HG03064 (cell line): ENCODE measurements at regions not wholly inside any gene's neighbourhood (a gene's known extent, or its start where the extent isn't known, plus 50 kb on each side); places are given as distances from the start of the nearest gene placed in this dataset.

Experiments
- ATAC-seq: cut with Tn5 transposase; IDR thresholded peaks from one replicate; pipeline ENCODE4 v1.9.1; 2021; ENCODE audit warnings: low read depth; ENCODE audit not compliant: unreplicated experiment

DNA sequence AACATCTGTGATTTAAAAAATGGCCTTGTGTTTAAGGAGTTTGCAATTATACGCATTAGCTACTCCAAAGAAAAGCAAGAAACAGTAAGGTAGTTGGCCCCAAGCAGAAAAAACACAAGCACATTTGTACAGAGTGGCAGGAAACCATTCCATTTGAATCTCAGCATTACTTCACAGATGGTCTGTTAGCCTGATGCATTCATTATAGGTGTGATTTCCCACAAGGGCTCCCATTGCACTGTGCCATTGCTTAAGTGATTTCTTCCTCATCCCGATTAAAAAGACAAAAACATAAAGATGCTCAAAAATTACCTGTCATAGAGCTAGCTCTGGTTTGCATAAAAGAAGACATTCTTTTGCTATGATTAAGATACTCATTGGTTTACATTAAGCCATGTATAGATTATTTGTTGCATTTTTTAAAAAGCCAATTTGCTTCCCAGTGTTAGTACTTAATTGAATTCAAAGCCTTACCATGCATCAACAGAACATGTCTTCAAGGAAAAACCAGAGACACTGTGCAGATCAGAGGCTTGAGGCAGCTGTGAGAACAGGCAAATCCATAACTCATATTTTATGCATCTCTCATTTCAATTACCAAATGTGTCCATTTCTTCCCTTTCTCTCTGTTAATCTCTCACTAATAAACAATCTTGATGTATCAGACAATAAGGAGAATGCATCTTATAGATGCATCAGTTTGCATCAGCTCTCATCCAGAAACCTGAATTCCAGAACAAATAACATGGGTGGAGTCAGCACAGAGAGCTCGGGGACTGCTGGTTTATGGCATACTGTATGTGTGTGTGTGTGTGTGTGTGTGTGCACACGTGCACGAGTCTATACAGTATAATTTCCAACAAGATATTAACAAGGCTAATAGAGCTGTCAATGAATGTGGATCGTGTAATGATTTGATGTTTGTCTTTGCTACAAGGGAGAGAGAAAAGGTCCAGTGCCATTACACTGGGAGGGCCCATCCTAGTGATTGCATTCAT lies 558.6 kb upstream of the HS6ST1 start:
- ATAC-seq, result no peak

DNA sequence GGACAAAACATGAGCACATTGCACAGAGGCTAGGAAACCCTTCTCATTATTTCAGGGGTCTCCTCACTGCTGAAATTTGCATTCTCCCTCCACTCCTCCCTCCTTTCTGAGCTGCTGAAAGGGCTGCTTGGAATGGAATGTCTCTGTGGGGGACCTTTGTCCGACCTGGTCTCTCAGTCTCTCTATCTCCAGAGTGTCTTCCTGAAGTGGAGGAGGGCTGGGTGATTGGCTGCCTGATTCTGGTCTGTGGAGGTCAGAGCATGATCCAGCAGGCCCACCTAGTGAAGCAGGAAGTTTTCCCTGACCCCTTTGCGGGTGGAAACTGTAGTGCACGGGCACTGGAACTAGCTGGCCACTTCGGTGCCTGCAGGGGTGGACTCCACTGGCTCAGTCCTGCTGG lies 560.5 kb upstream of the HS6ST1 start:
- no peak for ATAC-seq

DNA sequence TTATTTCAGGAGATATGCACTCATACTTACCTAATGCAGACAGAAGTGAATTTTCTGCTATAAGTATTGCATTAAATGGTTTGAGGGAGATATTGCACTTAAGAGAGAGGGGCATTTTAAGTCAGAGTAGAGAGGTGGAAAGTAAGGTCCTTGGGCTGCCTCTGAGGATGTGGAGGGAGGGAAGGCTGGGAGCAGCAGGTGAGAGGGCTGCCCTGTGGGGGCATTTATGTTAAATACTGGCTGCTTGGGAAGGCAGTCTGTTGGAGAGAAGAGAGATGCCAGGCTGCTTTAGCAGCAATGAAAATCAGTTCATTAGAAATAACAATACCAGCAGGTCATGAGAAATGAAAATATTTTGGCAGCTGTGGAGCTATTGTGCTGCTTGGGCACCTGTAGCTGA lies 576.2 kb upstream of the HS6ST1 start:
- ATAC-seq, result no peak

DNA sequence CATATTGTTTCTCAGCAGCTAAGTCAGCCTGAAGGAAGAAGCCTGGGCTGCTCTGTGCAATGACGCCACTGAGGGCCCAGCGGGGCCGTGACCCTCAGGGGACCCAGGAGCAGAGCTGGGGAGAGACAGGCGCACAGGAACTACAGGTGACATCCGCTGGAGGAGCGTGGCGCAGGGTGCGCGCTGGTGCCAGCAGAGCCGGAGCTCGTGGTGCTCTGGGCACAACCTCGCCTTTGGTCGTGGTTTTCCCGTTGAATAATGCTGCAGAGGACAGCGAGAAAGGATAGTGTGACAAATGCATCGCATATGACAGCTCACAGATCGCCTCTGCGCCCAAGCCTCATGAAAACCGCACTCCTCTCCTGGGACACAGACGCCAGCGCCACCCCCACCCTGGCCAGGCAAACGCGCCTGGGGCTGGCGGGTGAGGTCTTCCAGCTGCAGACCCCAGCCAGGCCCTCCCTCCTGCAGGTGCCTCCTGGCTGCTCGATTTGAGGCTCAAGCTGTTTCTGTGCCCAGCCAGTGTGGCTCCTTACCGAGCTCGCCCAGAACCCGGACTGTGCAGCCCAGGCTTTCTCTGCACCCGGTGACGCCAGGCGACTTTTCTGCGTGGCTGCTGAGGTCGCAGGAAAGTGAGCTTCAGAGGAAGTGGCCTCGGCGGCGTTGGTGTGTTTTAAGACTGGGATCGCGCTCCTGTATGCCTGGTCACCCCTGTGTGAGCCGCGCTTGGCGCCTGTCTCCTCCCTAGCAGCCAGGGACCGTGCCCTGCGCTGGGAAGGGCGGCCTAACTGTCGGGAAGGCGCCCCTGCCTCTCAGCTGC lies 583.1 kb upstream of the HS6ST1 start:
- ATAC-seq, result no peak

DNA sequence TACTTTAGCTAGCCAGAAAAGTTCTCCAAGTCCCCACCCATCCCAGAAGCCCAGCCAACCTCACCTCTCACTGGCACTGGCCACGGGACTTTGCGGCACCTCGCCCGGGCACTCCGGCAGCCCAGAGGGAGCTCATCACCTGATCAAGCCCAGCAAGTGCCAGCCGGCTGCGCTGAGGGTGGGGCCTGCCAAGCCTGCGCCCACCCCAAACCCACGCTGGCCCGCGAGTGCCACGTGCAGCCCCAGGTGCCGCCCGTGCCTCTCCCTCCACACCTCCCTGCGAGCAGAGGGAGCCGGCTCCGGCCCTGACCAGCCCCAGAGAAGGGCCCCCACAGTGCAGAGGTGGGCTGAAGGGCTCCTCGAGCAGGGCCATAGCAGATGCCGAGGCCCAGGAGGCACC lies 585.0 kb upstream of the HS6ST1 start:
- ATAC-seq, result no peak

DNA sequence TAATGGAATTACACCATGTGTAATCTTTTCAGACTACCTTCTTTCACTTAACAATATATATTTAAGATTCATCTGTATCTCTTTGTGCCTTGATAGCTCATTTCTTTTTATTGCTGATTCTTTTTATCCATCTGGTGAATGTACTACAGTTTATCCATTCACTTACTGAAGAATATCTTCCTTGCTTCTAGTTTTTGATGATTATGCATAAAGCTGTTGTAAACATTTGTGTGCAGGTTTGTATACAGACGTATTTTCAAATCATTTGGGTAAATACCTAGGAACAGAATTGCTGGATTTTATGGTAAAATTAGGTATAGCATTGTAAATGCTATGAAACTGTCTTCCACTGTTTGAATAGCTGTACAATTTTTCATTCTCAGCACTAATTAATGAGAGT lies 592.6 kb upstream of the HS6ST1 start:
- no peak for ATAC-seq

GRCh38 chr2:128914320-128914719 lies 595.7 kb upstream of the HS6ST1 start:
- no peak for ATAC-seq

DNA sequence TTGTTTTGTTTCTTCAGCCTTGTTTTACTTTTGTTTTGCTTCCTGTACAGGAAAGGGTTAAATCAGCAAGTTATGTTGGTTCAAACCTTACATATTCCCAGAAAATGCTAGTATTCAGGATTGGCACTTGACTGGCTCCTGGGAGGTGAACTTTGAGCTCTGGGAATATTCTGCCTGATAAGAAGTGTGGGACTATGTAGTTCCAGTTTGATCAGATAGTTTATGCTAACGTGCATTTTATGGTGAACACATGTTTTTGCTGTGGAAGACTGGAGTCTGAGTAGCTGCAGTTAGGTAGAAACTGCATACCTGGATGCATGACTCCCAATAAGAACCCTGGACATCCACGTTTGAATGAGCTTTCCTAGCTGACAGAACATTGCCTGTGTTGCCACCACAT lies 603.1 kb upstream of the HS6ST1 start:
- no peak for ATAC-seq

DNA sequence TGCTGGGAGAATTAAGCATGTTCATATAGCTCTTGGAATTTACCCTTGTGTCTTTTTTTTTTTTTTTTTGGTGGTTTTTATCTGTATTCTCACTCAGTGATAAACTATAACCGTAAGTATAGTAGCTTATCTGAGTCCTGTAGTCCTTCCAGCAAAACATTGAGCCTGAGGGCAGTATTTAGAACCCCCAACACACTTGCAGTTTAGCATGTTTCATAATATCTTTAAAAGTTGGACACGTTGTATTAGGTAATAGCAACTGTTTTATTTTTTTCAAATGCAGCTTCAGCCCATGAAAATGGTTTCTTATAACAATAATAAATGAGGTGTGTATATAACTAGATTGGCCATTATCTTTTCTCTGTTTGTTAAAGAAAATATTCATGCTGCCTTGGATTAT lies 603.5 kb upstream of the HS6ST1 start:
- no peak for ATAC-seq

DNA sequence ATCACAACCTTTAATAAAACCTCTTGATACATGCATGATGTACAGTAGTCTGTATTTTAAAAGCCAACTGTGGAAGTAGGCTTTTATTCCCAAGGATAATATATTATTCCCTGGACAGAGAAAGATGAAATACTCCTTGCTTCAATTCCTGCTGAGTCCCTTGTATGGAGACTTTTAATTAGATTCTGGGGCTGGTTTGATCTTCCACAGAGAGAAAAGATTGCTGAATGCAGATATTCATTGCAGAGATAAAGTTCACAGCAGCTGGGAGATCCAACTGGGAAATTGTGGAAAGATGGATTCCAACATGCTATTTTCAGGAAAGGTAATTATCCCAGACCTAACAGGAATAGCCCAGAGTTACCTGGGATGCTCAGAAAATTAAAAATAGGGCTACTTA lies 607.0 kb upstream of the HS6ST1 start:
- ATAC-seq, result no peak

DNA sequence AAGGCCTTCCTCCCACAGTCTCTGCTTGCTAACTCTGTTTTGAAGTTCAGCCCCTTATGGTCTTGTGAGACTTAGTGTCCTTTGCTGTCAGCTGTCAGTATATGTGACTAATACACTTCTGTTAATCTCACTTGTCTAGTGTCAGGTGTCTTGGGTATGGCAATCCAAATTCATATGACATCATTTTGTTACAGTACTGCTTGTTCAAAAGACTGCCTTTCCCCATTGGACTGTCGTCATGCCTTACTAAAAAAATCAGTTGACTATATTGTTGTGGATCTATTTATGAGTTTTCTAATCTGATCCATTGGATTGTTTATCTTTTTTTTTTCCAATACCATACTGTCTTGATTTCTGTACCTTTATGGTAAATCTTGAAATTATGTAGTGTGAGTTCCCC lies 611.4 kb upstream of the HS6ST1 start:
- ATAC-seq, result no peak

GRCh38 chr2:128940378-128940777 lies 621.7 kb upstream of the HS6ST1 start:
- ATAC-seq, result no peak

GRCh38 chr2:128941751-128942150 lies 623.1 kb upstream of the HS6ST1 start:
- ATAC-seq, result no peak

DNA sequence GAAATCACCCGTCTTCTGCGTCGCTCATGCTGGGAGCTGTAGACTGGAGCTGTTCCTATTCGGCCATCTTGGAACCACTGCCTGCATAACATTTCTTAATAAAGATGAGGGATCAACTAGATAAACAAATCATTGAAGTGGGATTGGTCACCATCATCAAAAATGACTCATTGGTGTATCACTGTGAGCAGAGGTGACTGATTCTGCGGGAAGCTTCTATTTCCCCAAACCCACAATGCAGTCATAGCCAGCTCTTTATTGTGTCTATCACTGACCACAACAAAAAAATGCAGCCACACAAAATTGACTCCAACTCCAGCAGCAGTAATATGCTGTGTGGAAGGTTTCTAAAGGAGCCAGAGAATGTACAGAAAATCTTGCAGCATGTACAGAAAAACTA lies 630.7 kb upstream of the HS6ST1 start:
- ATAC-seq, result no peak

DNA sequence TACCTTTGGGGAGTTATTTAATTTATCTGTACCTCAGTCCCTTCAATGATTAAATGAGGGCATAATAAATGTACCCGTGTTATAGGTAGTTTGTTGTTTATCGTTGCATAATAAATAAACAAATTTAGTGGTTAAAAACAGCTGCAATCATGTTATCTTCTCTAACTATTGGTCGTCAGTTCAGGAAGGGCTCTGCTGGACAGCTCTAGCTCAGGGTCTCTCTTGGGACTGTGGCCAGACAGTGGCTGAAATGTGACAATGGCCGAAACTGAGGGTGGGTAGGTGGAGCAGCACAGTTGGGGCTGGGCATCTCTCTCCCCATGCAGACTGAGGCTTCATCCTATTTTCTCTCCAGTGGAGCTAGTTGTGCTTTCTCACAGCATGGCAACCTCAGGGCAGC lies 632.1 kb upstream of the HS6ST1 start:
- no peak for ATAC-seq

- no peak for ATAC-seq
Measured at GRCh38 chr2:128958241-128958640, 639.6 kb upstream of the HS6ST1 start.

DNA sequence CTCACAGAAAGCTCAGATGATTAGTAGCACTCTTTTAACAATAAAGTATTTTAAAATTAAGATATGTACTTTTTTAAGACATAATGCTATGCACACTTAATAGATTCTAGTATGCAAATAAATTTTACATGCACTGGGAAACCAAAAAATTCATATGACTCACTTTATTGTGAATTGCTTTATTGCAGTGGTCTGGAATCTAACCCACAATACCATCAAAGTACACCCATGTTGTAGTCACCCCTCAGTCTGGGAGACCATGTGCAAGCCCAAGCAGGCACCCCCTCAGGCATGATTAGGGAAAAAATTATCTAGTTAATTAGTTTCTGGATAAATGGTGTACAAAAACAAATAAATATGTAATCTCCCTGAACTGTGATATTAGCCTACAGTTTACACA lies 649.0 kb upstream of the HS6ST1 start:
- no peak for ATAC-seq

- no peak for ATAC-seq
Measured at GRCh38 chr2:128969374-128969773, 650.7 kb upstream of the HS6ST1 start.

DNA sequence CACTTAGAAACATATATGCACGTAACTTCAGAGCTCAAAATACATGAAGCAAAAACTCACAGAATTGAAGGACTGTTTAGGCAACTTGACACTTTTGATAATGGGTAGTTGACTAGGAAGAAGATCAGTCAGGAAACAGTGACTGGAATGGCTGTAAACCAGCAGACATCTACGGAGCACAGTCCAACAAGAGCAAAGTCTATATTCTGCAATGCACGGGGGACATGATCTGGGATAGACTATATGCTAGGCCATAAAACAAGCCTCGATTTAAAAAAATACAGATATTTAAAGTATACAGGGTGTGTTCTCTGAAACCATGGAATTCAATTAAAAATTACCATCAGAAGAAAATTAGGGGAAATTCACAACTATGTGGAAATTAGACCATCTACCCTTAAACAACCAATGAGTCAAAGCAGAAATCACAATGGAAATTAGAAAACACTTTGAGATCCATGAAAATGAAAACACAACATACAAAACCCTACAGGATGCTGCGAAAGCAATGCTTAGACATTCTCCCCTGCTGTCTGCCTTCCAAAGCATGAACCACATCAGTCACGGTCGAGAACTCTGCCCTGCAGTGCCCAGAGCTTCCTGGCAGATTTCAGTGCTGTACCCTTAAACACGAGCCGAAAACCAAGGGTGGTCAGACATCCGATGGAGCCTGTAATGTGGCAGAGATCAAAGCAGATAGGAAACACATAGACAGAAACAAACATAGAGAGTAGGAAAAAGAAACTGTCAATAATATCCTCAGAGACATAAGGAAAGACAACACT lies 651.9 kb upstream of the HS6ST1 start:
- ATAC-seq, result no peak

GRCh38 chr2:128973566-128973965 lies 654.9 kb upstream of the HS6ST1 start:
- ATAC-seq, result no peak

DNA sequence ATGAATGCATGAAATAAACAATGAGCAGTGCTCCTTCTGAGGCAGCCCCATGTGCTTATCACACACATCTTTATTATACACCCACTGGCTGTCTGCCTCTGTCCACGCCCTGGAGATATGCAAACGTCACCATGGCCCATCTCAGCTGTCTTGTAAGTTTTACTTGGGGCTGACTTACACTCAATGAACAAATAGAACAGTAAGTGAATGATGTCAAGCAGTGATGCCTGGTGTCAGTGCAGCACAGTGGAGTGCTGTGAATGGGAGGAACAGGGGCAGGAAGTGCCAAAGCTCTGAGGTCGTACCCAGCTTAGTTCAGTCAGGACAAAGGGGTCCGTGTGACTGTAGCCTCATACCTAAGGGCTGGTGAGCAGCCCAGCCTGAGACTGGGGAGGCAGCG lies 659.5 kb upstream of the HS6ST1 start:
- no peak for ATAC-seq
